Epithelial cell of proximal tubule (primary cell): ENCODE measurements at regions not wholly inside any gene's neighbourhood (a gene's known extent, or its start where the extent isn't known, plus 50 kb on each side); places are given as distances from the start of the nearest gene placed in this dataset.

Source experiments
- DNase-seq: peaks from one replicate; pipeline ENCODE4 v3.0.0-alpha.2; 2011; ENCODE audit warnings: low read depth
- H3K4me3 ChIP-seq: 2 replicates; pipeline ENCODE4 v1.5.1; 2011; ENCODE audit warnings: low read depth, mild to moderate bottlenecking, low read length
- CTCF ChIP-seq: conservative IDR thresholded peaks from 2 replicates; pipeline ENCODE4 v1.5.1; 2012; ENCODE audit warnings: low read depth, mild to moderate bottlenecking, low read length

GRCh38 chr6:53744321-53744720 is 50.5 kb upstream of the LRRC1 start:
- DNase-seq: no peak
- H3K4me3 ChIP-seq: no peak overlapping the region
- no peak for TF ChIP-seq CTCF

GRCh38 chr6:53741034-53741823 is 53.6 kb upstream of the LRRC1 start:
- TF ChIP-seq CTCF: no peak
- H3K4me3 ChIP-seq: no peak overlapping the region
- no peak for DNase-seq

DNA sequence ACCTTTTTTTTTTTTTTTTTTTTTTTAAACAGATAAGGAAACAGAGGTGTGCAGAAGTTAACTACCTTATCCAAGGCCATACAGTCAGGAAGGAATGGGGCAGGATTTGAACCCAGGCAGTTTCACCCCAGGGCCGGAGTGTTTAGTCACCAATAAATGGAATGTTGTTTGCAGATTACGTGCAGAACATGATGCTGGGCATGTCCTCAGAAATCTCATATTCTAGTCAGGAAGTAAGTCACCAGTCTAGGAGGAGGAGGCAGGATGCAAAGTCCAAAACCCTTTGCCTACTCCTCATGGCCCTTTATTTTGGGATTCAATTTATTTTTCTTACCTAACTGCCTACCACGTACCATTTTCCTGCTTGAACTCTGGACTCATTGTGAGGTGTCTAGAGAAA is 57.1 kb upstream of the LRRC1 start:
- no peak for TF ChIP-seq CTCF
- no peak for DNase-seq

DNA sequence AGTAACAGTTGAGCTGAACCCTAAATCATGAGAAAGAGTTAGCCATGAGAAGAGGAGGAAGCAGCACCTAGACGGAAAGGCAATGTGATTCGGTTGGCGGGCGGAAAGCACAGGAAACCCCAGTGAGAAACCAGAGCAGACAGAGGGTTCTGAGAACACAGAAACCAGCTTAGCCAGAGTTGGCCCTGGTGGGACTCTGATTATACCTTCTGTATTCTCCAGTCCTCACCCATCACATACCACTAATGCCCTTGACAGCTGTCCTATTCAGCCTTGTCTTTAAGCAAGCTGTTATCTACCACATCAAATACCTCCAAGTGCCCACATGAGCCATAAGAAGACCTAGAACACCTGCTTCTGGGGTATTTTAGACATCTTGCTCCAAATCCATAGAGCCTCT is 58.9 kb upstream of the LRRC1 start:
- TF ChIP-seq CTCF: no peak
- no peak for DNase-seq
- H3K4me3 ChIP-seq: no peak overlapping the region

More for the DNA sequence above, 57.1 kb upstream of the LRRC1 start:
- no peak overlapping the region for H3K4me3 ChIP-seq

- H3K4me3 ChIP-seq: no peak overlapping the region
- peak; percentile 79 for DNase-seq
- TF ChIP-seq CTCF: peak; percentile 52
Measured at GRCh38 chr6:53734473-53735299, 60.1 kb upstream of the LRRC1 start.

GRCh38 chr6:53731866-53732636 is 62.8 kb upstream of the LRRC1 start:
- no peak overlapping the region for H3K4me3 ChIP-seq
- DNase-seq: no peak
- no peak for TF ChIP-seq CTCF
